NT2/D1 (cell line): ENCODE measurements at regions not wholly inside any gene's neighbourhood (a gene's known extent, or its start where the extent isn't known, plus 50 kb on each side); places are given as distances from the start of the nearest gene placed in this dataset.

Source experiments
- DNase-seq: peaks from one replicate; pipeline ENCODE4 v3.0.0-alpha.2; 2011; ENCODE audit warnings: low read depth, low spot score
- H3K27me3 ChIP-seq: 2 replicates; pipeline ENCODE4 v1.6.0; 2011; ENCODE audit warnings: mild to moderate bottlenecking; ENCODE audit not compliant: insufficient read length, insufficient read depth
- H3K36me3 ChIP-seq: 2 replicates; pipeline ENCODE4 v1.6.1; 2011; ENCODE audit warnings: mild to moderate bottlenecking, low read length, mixed read lengths; ENCODE audit not compliant: insufficient read depth, insufficient read length
- H3K4me1 ChIP-seq: 2 replicates; pipeline ENCODE4 v1.5.1; 2011; ENCODE audit not compliant: insufficient read depth, insufficient read length
- H3K4me3 ChIP-seq: 2 replicates; pipeline ENCODE4 v1.5.1; 2011; ENCODE audit warnings: low read depth; ENCODE audit not compliant: insufficient read length
- H3K9ac ChIP-seq: 2 replicates; pipeline ENCODE4 v1.6.0; 2011; ENCODE audit warnings: low read depth; ENCODE audit not compliant: insufficient read length
- H3K9me3 ChIP-seq: 2 replicates; pipeline ENCODE4 v1.5.1; 2011; ENCODE audit warnings: mild to moderate bottlenecking, low read length; ENCODE audit not compliant: insufficient read depth
- SUZ12 ChIP-seq: IDR thresholded peaks from 2 replicates; pipeline ENCODE4 v1.6.1; 2011; ENCODE audit not compliant: insufficient read length, insufficient read depth; ENCODE audit errors: extremely low read depth
- YY1 ChIP-seq: IDR thresholded peaks from 2 replicates; pipeline ENCODE4 v1.6.1; 2011; ENCODE audit not compliant: insufficient read length, insufficient read depth
- ZNF274 ChIP-seq: IDR thresholded peaks from 2 replicates; pipeline ENCODE4 v1.6.1; 2011; ENCODE audit warnings: mild to moderate bottlenecking, low read depth, low read length

DNA sequence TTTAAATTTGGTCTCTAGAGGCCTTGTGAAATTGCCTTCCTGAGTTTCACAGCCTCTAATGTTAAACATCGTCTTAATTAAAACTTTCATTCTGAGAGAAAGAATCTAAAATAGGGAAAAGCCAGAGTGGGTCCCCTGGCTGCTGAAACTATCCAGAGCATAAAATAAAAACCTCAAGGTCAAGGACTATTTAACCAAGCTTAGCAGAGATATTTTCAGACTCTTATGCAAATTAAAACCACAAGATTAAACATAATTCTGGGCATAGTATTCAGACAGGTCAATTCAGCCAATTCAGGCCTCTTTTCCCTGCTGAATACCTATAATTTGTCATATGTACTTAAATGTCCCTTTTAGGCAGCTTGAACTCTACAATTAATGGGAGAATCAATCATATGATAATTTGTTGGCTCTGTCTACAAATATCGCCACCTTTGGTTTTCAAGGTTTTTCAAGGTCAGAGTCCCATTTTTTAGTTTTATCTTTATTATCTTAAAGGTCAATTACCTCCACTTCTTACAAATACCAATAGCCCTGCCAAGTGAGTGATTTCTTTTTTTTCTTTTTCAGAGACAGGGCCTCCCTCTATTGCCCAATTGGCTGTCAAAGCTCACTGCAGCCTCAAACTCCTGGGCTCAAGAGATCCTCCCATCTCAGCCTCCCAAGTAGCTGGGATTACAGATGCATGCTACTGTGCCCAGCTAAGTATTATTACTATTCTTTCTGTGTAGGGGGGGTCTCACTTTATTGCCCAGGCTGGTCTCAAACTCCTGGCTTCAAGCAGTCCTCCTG, 257.1 kb downstream of the PHLDA1 start:
- H3K9me3 ChIP-seq: no peaks in the 10 kb centered on the region
- DNase-seq: no peak
- H3K27me3 ChIP-seq: no peaks in the 10 kb centered on the region
- no peaks in the 10 kb centered on the region for H3K4me1 ChIP-seq
- TF ChIP-seq YY1 (no peak), SUZ12 (no peak), ZNF274 (no peak)
- no peak overlapping the region for H3K9ac ChIP-seq
- H3K36me3 ChIP-seq: no peaks in the 10 kb centered on the region
- H3K4me3 ChIP-seq: no peak overlapping the region

GRCh38 chr12:75773377-75773776, 258.2 kb downstream of the PHLDA1 start:
- H3K36me3 ChIP-seq: no peaks in the 10 kb centered on the region
- no peak for DNase-seq
- no peak overlapping the region for H3K4me3 ChIP-seq
- H3K27me3 ChIP-seq: no peaks in the 10 kb centered on the region
- H3K9me3 ChIP-seq: no peaks in the 10 kb centered on the region
- no peak for TF ChIP-seq SUZ12
- TF ChIP-seq YY1: no peak
- no peak for TF ChIP-seq ZNF274
- H3K4me1 ChIP-seq: no peaks in the 10 kb centered on the region
- H3K9ac ChIP-seq: no peak overlapping the region

- Histone ChIP-seq H3K9ac (no peak overlapping the region), H3K36me3 (no peaks in the 10 kb centered on the region), H3K9me3 (no peaks in the 10 kb centered on the region), H3K4me1 (no peaks in the 10 kb centered on the region), H3K27me3 (no peaks in the 10 kb centered on the region), H3K4me3 (no peak overlapping the region)
- DNase-seq: no peak
- no peak for TF ChIP-seq SUZ12
- no peak for TF ChIP-seq ZNF274
- TF ChIP-seq YY1: no peak
Measured at GRCh38 chr12:75771023-75771422, 259.6 kb upstream of the KRR1 start.

GRCh38 chr12:75767957-75768356, 256.5 kb upstream of the KRR1 start:
- Histone ChIP-seq H3K9me3 (no peaks in the 10 kb centered on the region), H3K36me3 (no peaks in the 10 kb centered on the region), H3K4me1 (no peaks in the 10 kb centered on the region), H3K9ac (no peak overlapping the region), H3K27me3 (no peaks in the 10 kb centered on the region), H3K4me3 (no peak overlapping the region)
- DNase-seq: no peak
- TF ChIP-seq ZNF274: no peak
- TF ChIP-seq SUZ12: no peak
- no peak for TF ChIP-seq YY1

- Histone ChIP-seq H3K27me3 (no peaks in the 10 kb centered on the region), H3K9ac (no peak overlapping the region), H3K4me3 (no peak overlapping the region), H3K4me1 (no peaks in the 10 kb centered on the region), H3K9me3 (no peaks in the 10 kb centered on the region), H3K36me3 (no peaks in the 10 kb centered on the region)
- no peak for DNase-seq
- TF ChIP-seq ZNF274: no peak
- no peak for TF ChIP-seq SUZ12
- no peak for TF ChIP-seq YY1
Measured at GRCh38 chr12:75766263-75767160, 255.1 kb upstream of the KRR1 start.

- Histone ChIP-seq H3K36me3 (no peaks in the 10 kb centered on the region), H3K9me3 (no peaks in the 10 kb centered on the region), H3K27me3 (no peaks in the 10 kb centered on the region), H3K9ac (no peak overlapping the region), H3K4me1 (no peaks in the 10 kb centered on the region), H3K4me3 (no peak overlapping the region)
- TF ChIP-seq YY1: no peak
- TF ChIP-seq ZNF274: no peak
- TF ChIP-seq SUZ12: no peak
- DNase-seq: no peak
Measured at GRCh38 chr12:75765170-75766059, 254.0 kb upstream of the KRR1 start.
